Endothelial cell (in vitro differentiated cells): ENCODE measurements at regions not wholly inside any gene's neighbourhood (a gene's known extent, or its start where the extent isn't known, plus 50 kb on each side); places are given as distances from the start of the nearest gene placed in this dataset.

Experiments used
- DNase-seq: peaks from one replicate; pipeline ENCODE4 v3.0.0; 2021; ENCODE audit warnings: low spot score
- H3K27ac Mint-ChIP-seq: one replicate; pipeline ENCODE4 v1.8.0; 2021; ENCODE audit warnings: mixed read lengths, inconsistent platforms; ENCODE audit not compliant: unreplicated experiment
- H3K27me3 Mint-ChIP-seq: one replicate; pipeline ENCODE4 v1.8.0; 2021; ENCODE audit warnings: mild to moderate bottlenecking, moderate library complexity, mixed read lengths, inconsistent platforms; ENCODE audit not compliant: unreplicated experiment
- H3K36me3 Mint-ChIP-seq: one replicate; pipeline ENCODE4 v1.8.0; 2021; ENCODE audit warnings: mild to moderate bottlenecking, low read depth, mixed read lengths, inconsistent platforms; ENCODE audit not compliant: unreplicated experiment
- H3K4me1 Mint-ChIP-seq: one replicate; pipeline ENCODE4 v1.8.0; 2021; ENCODE audit warnings: mild to moderate bottlenecking, mixed read lengths, inconsistent platforms; ENCODE audit not compliant: unreplicated experiment
- H3K4me3 Mint-ChIP-seq: one replicate; pipeline ENCODE4 v1.8.0; 2021; ENCODE audit warnings: mild to moderate bottlenecking, mixed read lengths, inconsistent platforms; ENCODE audit not compliant: unreplicated experiment
- H3K9me3 Mint-ChIP-seq: one replicate; pipeline ENCODE4 v1.8.0; 2021; ENCODE audit warnings: mixed read lengths, inconsistent platforms; ENCODE audit not compliant: unreplicated experiment
- TF ChIP-seq, protein P1 (sequence below): fragments of 200-600 bp; sonication (generic); IDR thresholded peaks from one replicate; pipeline ENCODE4 v1.5.0; 2021; ENCODE audit warnings: antibody characterized with exemption; ENCODE audit not compliant: unreplicated experiment

DNA sequence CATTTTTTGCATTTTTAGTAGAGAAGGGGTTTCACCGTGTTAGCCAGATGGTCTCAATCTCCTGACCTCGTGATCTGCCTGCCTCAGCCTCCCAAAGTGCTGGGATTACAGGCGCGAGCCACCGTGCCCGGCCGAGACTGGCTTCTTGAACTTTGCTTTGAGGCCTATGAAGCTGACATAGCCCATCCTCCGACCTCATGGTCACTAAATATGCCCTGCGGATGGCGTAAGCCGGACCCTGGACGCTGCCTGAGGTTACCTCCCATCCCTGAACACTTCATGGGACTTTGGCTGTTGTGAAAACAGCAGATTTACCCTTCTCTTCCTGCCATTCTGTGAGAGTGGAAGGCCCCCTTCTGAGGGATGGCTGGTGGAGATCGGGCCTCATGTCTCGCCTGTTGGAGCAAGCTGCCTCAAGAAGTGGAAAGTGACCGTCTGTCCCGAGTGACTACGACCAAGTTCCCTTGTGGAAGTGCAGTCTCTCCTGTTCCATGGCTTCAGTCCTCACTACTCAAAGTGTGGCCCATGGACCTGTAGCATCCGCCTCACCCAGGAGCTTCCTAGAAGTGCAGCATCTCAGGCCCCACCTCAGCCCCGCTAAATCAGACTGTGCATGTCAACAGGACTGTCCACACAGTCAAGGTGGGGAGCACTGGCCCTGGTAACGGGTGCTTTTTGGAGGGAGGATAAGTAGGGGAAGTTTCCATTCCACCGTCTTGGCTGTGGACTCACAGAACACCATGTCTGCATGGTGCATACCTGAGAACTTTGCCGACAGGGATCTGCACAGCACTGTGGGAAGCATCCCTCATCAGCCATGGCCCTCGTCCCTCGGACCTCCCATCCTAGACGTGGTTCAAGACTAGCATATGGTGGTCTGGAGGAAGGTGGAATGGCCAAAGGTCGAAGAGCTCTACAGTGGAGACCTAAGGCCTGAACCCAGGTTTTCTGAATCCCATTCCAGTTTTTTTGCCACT is 210.5 kb upstream of the SHH start:
- no peaks in the 10 kb centered on the region for H3K36me3 Mint-ChIP-seq
- no peaks in the 10 kb centered on the region for H3K4me1 Mint-ChIP-seq
- peaks cover 2% of the 10 kb centered on the region for H3K27me3 Mint-ChIP-seq
- no peak for DNase-seq
- no peak overlapping the region for H3K27ac Mint-ChIP-seq
- H3K9me3 Mint-ChIP-seq: no peaks in the 10 kb centered on the region
- TF ChIP-seq, protein P1, sequence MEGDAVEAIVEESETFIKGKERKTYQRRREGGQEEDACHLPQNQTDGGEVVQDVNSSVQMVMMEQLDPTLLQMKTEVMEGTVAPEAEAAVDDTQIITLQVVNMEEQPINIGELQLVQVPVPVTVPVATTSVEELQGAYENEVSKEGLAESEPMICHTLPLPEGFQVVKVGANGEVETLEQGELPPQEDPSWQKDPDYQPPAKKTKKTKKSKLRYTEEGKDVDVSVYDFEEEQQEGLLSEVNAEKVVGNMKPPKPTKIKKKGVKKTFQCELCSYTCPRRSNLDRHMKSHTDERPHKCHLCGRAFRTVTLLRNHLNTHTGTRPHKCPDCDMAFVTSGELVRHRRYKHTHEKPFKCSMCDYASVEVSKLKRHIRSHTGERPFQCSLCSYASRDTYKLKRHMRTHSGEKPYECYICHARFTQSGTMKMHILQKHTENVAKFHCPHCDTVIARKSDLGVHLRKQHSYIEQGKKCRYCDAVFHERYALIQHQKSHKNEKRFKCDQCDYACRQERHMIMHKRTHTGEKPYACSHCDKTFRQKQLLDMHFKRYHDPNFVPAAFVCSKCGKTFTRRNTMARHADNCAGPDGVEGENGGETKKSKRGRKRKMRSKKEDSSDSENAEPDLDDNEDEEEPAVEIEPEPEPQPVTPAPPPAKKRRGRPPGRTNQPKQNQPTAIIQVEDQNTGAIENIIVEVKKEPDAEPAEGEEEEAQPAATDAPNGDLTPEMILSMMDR: no peak
- H3K4me3 Mint-ChIP-seq: no peak overlapping the region

DNA sequence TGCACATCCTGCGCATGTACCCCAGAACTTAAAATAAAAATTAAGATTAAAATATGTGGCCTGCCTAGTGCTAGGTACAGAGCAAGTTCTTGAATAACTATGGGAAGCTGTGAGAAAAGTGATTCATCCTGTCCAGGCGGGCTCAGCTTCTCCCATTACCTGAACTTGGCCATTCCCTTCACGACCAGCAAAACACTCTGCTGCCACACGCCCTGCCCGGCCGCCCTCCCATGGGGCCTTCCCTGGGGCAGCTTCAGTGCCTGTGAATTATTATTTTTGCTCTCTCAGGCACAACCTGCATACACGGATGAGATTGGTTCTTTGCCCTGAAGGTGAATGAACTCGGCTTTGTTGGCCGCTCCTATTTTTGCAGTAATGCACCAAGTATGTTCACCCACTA is 209.2 kb upstream of the SHH start:
- no peak for DNase-seq
- Mint-ChIP-seq H3K4me1 (no peaks in the 10 kb centered on the region), H3K9me3 (no peaks in the 10 kb centered on the region), H3K4me3 (no peak overlapping the region), H3K36me3 (no peaks in the 10 kb centered on the region), H3K27me3 (peaks cover 2% of the 10 kb centered on the region), H3K27ac (no peak overlapping the region)
- TF ChIP-seq, protein P1: no peak

DNA sequence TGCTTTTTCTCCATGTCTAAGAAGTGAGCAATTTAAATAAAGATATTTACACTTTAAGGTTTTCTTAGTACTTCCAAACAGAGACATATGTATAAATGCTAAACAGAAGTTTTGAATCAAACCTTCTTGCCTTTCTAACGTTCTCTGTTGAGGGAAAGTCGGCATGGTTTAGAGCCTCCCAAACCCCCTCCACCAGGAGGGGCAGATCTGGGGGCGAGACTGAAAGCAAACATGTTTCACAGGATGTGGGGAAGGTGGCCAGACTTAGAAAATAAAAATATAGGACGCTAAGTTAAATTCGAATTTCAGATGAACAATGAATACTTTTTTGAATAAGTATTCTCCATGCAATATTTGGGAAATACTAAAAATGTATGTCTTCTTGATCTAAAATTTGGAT is 208.3 kb upstream of the SHH start:
- no peaks in the 10 kb centered on the region for H3K9me3 Mint-ChIP-seq
- peaks cover 2% of the 10 kb centered on the region for H3K27me3 Mint-ChIP-seq
- no peaks in the 10 kb centered on the region for H3K36me3 Mint-ChIP-seq
- no peak overlapping the region for H3K4me3 Mint-ChIP-seq
- H3K27ac Mint-ChIP-seq: no peak overlapping the region
- no peak for DNase-seq
- TF ChIP-seq, protein P1: no peak
- no peaks in the 10 kb centered on the region for H3K4me1 Mint-ChIP-seq

DNA sequence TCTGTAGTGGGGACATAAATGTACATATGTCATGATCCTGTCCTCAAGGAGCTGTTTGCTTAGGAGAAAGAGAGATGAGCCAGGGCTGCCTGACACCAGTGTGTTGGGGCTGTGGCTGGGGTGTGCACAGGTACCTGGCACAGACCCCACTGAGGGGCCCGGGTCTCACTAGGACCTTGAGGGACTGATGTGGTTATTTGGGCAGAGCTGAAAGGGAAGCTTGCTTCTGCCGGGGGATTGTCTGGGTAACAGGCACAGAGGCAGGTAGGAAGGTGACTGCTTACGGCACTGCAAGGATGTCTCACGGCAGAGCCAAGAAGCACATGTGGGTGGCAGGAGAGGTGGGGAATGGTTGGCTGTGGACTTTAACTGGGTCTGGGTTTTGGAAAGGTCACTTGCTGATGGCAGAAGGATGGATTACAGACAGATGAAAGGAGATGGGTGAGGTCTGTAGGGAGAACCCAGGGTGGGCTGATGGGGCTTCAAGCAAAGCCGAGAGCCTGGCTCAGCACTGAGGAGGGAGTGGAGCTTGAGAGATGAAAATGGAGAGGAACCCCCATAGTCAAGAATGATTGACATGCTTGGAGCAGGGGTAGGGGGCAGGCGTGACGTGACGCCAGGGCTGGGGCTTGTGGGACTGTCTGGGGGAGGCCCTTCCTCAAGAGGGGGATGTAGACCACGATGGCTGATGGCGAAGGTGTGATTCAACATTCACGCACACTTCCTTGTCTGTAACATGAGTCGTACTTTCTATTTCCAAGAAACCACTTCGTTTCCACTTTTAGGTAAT is 207.7 kb upstream of the SHH start:
- no peak for DNase-seq
- Mint-ChIP-seq H3K27ac (no peak overlapping the region), H3K9me3 (no peaks in the 10 kb centered on the region), H3K27me3 (peaks cover 2% of the 10 kb centered on the region), H3K36me3 (no peaks in the 10 kb centered on the region), H3K4me3 (no peak overlapping the region), H3K4me1 (no peaks in the 10 kb centered on the region)
- TF ChIP-seq, protein P1: no peak
